ENCODE measurements at regions not wholly inside any gene's neighbourhood (a gene's known extent, or its start where the extent isn't known, plus 50 kb on each side); places are given as distances from the start of the nearest gene placed in this dataset.
"Not testable (repeated sequence)": the region's sequence is repeated elsewhere in the genome, so short reads cannot be mapped to it uniquely, and the experiment has no call there.

DNA sequence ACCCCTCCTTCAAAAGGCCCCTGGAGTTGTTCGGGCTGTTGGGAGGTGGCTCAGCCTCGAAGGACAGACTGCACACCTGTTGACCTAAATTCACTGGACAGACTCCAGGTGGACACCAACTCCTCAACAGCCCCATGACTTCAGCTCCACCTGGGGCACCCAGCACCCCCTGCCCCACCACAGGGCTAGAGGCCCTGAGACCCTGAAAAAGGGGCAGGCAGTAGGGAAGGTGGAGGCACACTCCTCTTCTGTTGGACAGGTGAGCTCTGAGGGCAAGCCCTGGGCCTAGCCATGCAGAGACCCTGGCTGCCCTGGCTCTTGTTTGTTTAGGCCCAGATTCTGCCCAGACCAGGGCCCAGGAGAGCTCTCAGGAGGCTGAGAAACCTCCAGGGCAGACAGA is 409.7 kb upstream of the CAMK1G start:
- H3K27ac Mint-ChIP-seq; H3K9me3 Mint-ChIP-seq (ENCODE audit: insufficient read depth); H3K27me3 Mint-ChIP-seq (ENCODE audit: low read depth); H3K4me3 Mint-ChIP-seq; ATAC-seq; POLR2A ChIA-PET; DNase-seq; H3K4me1 Mint-ChIP-seq (ENCODE audit: low read depth); H3K36me3 Mint-ChIP-seq (ENCODE audit: low read depth); CTCF ChIA-PET: not testable (repeated sequence)

- Mint-ChIP-seq H3K36me3 (ENCODE audit: low read depth) (no peaks in the 10 kb centered on the region), H3K27ac (no peak overlapping the region), H3K4me3 (no peak overlapping the region), H3K4me1 (ENCODE audit: low read depth) (no peaks in the 10 kb centered on the region), H3K27me3 (ENCODE audit: low read depth) (no peaks in the 10 kb centered on the region), H3K9me3 (ENCODE audit: insufficient read depth) (no peaks in the 10 kb centered on the region)
- ChIA-PET POLR2A (no interaction called here), CTCF (no interaction called here)
- no peak for DNase-seq
- no peak for ATAC-seq
These were observed 406.6 kb upstream of the CAMK1G start for GRCh38 chr1:209176866-209177430.

- Mint-ChIP-seq H3K4me3 (no peak overlapping the region), H3K27me3 (ENCODE audit: low read depth) (no peaks in the 10 kb centered on the region), H3K36me3 (ENCODE audit: low read depth) (no peaks in the 10 kb centered on the region), H3K4me1 (ENCODE audit: low read depth) (no peaks in the 10 kb centered on the region), H3K9me3 (ENCODE audit: insufficient read depth) (no peaks in the 10 kb centered on the region), H3K27ac (no peak overlapping the region)
- ChIA-PET POLR2A (no interaction called here), CTCF (no interaction called here)
- ATAC-seq (no peak), DNase-seq (no peak)
These were observed 400.3 kb upstream of the CAMK1G start for GRCh38 chr1:209183195-209183594.

- ATAC-seq (no peak), DNase-seq (no peak)
- no peaks in the 10 kb centered on the region for H3K36me3 Mint-ChIP-seq (ENCODE audit: low read depth)
- no peaks in the 10 kb centered on the region for H3K9me3 Mint-ChIP-seq (ENCODE audit: insufficient read depth)
- H3K4me3 Mint-ChIP-seq, result no peak overlapping the region
- no peaks in the 10 kb centered on the region for H3K27me3 Mint-ChIP-seq (ENCODE audit: low read depth)
- ChIA-PET POLR2A (no interaction called here), CTCF (no interaction called here)
- no peak overlapping the region for H3K27ac Mint-ChIP-seq
- no peaks in the 10 kb centered on the region for H3K4me1 Mint-ChIP-seq (ENCODE audit: low read depth)
These were observed 395.9 kb upstream of the CAMK1G start for GRCh38 chr1:209187589-209187988.

- Mint-ChIP-seq H3K4me3 (no peak overlapping the region), H3K36me3 (ENCODE audit: low read depth) (no peaks in the 10 kb centered on the region), H3K4me1 (ENCODE audit: low read depth) (no peaks in the 10 kb centered on the region), H3K27me3 (ENCODE audit: low read depth) (no peaks in the 10 kb centered on the region), H3K9me3 (ENCODE audit: insufficient read depth) (peaks cover 2% of the 10 kb centered on the region), H3K27ac (no peak overlapping the region)
- POLR2A ChIA-PET, result no interaction called here
- peak; percentile 34 for DNase-seq
- CTCF ChIA-PET, result no interaction called here
- peak; percentile 49 for ATAC-seq
These were observed 392.8 kb upstream of the CAMK1G start for GRCh38 chr1:209190591-209191261.

DNA sequence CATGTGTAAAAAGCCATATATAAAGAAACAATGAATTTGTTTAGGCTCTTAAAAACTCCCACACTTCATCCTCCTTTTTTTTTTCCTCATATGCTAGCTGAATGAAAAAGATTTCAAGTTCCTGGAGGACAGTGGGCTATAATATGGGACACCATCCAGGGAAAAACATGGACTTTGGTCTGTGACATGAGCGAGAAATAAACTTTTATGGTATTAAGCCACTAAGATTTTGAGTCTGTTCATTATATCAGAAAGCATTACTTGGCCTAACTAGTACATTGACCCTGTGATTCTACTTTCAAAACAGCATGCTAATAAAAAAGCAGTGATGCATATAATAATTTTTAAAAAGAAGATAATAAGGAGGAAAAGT is 392.3 kb upstream of the CAMK1G start:
- H3K27me3 Mint-ChIP-seq (ENCODE audit: low read depth), result no peaks in the 10 kb centered on the region

GRCh38 chr1:209196140-209196539 is 387.4 kb upstream of the CAMK1G start:
- DNase-seq, result no peak
- no peaks in the 10 kb centered on the region for H3K36me3 Mint-ChIP-seq (ENCODE audit: low read depth)
- no peak overlapping the region for H3K4me3 Mint-ChIP-seq
- ChIA-PET POLR2A (no interaction called here), CTCF (no interaction called here)
- H3K4me1 Mint-ChIP-seq (ENCODE audit: low read depth), result no peaks in the 10 kb centered on the region
- peaks cover 14% of the 10 kb centered on the region for H3K9me3 Mint-ChIP-seq (ENCODE audit: insufficient read depth)
- ATAC-seq, result no peak
- H3K27me3 Mint-ChIP-seq (ENCODE audit: low read depth), result peaks cover 13% of the 10 kb centered on the region
- H3K27ac Mint-ChIP-seq, result no peak overlapping the region

More for the DNA sequence above, 392.3 kb upstream of the CAMK1G start:
- ChIA-PET POLR2A (no interaction called here), CTCF (no interaction called here)
- no peaks in the 10 kb centered on the region for H3K36me3 Mint-ChIP-seq (ENCODE audit: low read depth)
- ATAC-seq (no peak), DNase-seq (no peak)
- no peak overlapping the region for H3K4me3 Mint-ChIP-seq
- no peaks in the 10 kb centered on the region for H3K4me1 Mint-ChIP-seq (ENCODE audit: low read depth)
- peaks cover 8% of the 10 kb centered on the region for H3K9me3 Mint-ChIP-seq (ENCODE audit: insufficient read depth)
- H3K27ac Mint-ChIP-seq, result no peak overlapping the region

DNA sequence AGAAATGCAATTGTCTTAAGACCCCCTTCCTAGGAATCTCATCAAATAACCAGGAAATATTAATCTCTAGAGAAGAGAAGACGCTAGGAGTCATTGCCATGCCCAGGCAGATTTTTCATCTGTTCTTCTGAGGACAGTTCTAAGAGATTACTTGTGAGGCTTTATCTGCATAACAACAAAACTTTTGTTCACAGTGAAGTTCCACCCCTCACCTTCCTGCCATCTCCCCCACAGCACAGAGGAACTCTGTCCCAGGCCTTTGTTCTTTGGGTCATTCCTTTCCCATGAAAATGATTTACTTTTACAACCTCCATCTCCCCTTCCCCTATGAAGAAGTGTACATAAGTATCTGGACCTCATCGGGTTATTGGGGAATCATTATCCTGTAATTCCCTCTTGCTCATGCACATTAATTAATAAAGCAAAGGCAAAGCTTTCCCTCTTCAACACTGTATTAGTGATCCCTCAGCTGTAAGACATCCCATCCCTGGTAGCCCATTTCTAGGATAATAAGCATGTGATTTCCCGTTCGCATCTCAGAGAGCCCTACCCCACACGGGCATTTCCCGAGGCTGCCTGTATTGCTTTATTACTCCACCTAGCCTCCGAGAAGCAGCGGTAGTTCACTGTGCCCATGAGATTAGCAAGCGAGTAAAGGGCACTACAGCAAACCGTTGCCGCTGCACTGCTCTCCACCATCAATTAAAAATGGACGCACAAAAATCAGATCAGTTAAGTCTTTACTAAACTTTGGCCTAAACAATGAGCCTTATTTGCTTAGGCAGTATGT is 384.4 kb upstream of the CAMK1G start:
- Mint-ChIP-seq H3K4me1 (ENCODE audit: low read depth) (no peaks in the 10 kb centered on the region), H3K9me3 (ENCODE audit: insufficient read depth) (peaks cover 14% of the 10 kb centered on the region), H3K36me3 (ENCODE audit: low read depth) (no peaks in the 10 kb centered on the region), H3K27me3 (ENCODE audit: low read depth) (peaks cover 13% of the 10 kb centered on the region), H3K4me3 (no peak overlapping the region), H3K27ac (no peak overlapping the region)
- ChIA-PET CTCF (interaction anchor here (1.7 kb wide), 1 partner anchor 8 kb away, joined by 5 read pairs; no protein-coding TSS in a partner anchor), POLR2A (no interaction called here)
- DNase-seq (no peak), ATAC-seq (no peak)

- ATAC-seq (no peak), DNase-seq (no peak)
- Mint-ChIP-seq H3K9me3 (ENCODE audit: insufficient read depth) (peaks cover 14% of the 10 kb centered on the region), H3K36me3 (ENCODE audit: low read depth) (no peaks in the 10 kb centered on the region), H3K27me3 (ENCODE audit: low read depth) (peaks cover 13% of the 10 kb centered on the region), H3K27ac (no peak overlapping the region), H3K4me1 (ENCODE audit: low read depth) (no peaks in the 10 kb centered on the region), H3K4me3 (no peak overlapping the region)
- POLR2A ChIA-PET, result no interaction called here
- CTCF ChIA-PET, result no interaction called here
These were observed 383.7 kb upstream of the CAMK1G start for GRCh38 chr1:209199822-209200221.

DNA sequence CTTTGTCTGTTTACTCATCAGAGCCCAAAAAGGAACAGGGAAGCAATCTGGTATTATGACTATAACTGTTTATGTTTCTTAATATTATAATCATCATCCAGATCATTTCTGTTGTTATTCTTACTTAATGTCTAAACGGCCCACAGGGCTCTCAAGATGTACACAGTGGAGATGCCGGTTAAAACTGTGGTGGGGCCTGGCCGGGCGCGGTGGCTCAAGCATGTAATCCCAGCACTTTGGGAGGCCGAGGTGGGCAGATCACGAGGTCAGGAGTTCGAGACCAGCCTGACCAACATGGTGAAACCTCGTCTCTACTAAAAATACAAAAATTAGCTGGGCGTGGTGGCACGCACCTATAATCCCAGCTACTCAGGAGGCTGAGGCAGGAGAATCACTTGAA is 381.2 kb upstream of the CAMK1G start:
- H3K4me3 Mint-ChIP-seq; H3K4me1 Mint-ChIP-seq (ENCODE audit: low read depth); H3K9me3 Mint-ChIP-seq (ENCODE audit: insufficient read depth); POLR2A ChIA-PET; ATAC-seq; H3K27ac Mint-ChIP-seq; DNase-seq; H3K36me3 Mint-ChIP-seq (ENCODE audit: low read depth): not testable (repeated sequence)
- H3K27me3 Mint-ChIP-seq (ENCODE audit: low read depth), result peaks cover 23% of the 10 kb centered on the region
- CTCF ChIA-PET, result interaction anchor here (0.9 to 1.5 kb wide), 4 partner anchors 28 to 363 kb away, joined by 3 to 4 read pairs (median 4); no protein-coding TSS in a partner anchor

GRCh38 chr1:209202830-209203532 is 380.5 kb upstream of the CAMK1G start:
- ChIA-PET CTCF (interaction anchor here (1.2 to 1.5 kb wide), 4 partner anchors 28 to 363 kb away, joined by 3 to 4 read pairs (median 4); no protein-coding TSS in a partner anchor), POLR2A (no interaction called here)
- DNase-seq (peak; percentile 25), ATAC-seq (no peak)
- Mint-ChIP-seq H3K27me3 (ENCODE audit: low read depth) (peaks cover 28% of the 10 kb centered on the region), H3K36me3 (ENCODE audit: low read depth) (no peaks in the 10 kb centered on the region), H3K4me3 (no peak overlapping the region), H3K4me1 (ENCODE audit: low read depth) (peaks cover 2% of the 10 kb centered on the region), H3K9me3 (ENCODE audit: insufficient read depth) (no peaks in the 10 kb centered on the region), H3K27ac (no peak overlapping the region)

DNA sequence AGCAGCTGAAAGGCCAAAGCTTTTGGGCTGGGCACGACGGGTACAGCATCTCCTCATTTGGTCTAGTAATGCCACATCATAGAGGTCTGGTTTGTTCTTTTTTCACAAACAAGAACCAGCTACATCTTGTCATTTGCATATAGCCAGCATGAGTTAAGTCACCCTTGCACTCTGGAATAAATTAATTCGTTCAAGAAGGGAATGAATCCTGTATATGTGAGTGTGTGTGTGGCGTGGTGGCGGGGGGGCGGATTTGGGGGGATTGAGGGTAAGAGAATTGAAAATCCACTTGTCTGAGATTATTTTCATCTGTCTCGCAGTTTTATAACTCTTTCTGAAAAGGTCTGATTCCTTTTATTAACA is 380.0 kb upstream of the CAMK1G start:
- Mint-ChIP-seq H3K9me3 (ENCODE audit: insufficient read depth) (no peaks in the 10 kb centered on the region), H3K4me3 (no peak overlapping the region), H3K27ac (no peak overlapping the region), H3K27me3 (ENCODE audit: low read depth) (peaks cover 30% of the 10 kb centered on the region), H3K36me3 (ENCODE audit: low read depth) (no peaks in the 10 kb centered on the region), H3K4me1 (ENCODE audit: low read depth) (peaks cover 2% of the 10 kb centered on the region)
- DNase-seq (no peak), ATAC-seq (no peak)
- ChIA-PET CTCF (interaction anchor here (1.2 to 1.5 kb wide), 3 partner anchors 43 to 362 kb away, joined by 3 to 4 read pairs (median 4); no protein-coding TSS in a partner anchor), POLR2A (no interaction called here)
